ENCODE measurements at regions not wholly inside any gene's neighbourhood (a gene's known extent, or its start where the extent isn't known, plus 50 kb on each side); places are given as distances from the start of the nearest gene placed in this dataset.
"Not testable (repeated sequence)": the region's sequence is repeated elsewhere in the genome, so short reads cannot be mapped to it uniquely, and the experiment has no call there.

DNA sequence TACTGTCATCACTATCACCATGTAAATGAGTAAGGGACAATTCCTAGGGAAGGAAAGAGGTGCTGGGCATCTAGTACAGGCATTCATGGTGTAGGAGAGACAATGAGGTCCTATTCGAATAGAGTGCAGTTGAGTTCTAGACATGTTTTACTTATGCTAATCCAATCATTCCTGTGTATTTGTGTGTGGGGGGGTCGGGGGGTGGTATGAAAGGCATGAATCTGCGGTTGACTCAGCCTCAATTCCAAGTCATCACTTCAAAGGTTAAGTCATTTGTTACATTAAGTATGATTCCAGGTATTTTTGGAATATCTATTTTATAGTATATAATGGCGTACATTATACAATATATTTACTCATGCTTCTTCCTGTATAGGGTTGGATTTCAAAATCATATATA is 163.1 kb upstream of the GALNT15 start:
- Histone ChIP-seq H3K36me3 (no peaks in the 10 kb centered on the region), H3K4me3 (no peak overlapping the region), H3K4me1 (no peaks in the 10 kb centered on the region), H3K27me3 (no peaks in the 10 kb centered on the region), H3K9me3 (peaks cover 0 to 4% (median 4%) of the 10 kb centered on the region in 3 donors), H3K27ac (no peak overlapping the region)
- no peak for DNase-seq
- intact Hi-C loops (cut with DNase I; ENCODE audit: low total_unique reads), result no loop called here
- TF ChIP-seq, protein P1, sequence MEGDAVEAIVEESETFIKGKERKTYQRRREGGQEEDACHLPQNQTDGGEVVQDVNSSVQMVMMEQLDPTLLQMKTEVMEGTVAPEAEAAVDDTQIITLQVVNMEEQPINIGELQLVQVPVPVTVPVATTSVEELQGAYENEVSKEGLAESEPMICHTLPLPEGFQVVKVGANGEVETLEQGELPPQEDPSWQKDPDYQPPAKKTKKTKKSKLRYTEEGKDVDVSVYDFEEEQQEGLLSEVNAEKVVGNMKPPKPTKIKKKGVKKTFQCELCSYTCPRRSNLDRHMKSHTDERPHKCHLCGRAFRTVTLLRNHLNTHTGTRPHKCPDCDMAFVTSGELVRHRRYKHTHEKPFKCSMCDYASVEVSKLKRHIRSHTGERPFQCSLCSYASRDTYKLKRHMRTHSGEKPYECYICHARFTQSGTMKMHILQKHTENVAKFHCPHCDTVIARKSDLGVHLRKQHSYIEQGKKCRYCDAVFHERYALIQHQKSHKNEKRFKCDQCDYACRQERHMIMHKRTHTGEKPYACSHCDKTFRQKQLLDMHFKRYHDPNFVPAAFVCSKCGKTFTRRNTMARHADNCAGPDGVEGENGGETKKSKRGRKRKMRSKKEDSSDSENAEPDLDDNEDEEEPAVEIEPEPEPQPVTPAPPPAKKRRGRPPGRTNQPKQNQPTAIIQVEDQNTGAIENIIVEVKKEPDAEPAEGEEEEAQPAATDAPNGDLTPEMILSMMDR (IDR thresholded peaks at IDR 0.05), result no peak

- Histone ChIP-seq H3K36me3 (no peaks in the 10 kb centered on the region), H3K27ac (no peak overlapping the region), H3K4me1 (no peaks in the 10 kb centered on the region), H3K9me3 (peaks cover 0 to 4% (median 4%) of the 10 kb centered on the region in 3 donors), H3K4me3 (no peak overlapping the region), H3K27me3 (no peaks in the 10 kb centered on the region)
- DNase-seq, result no peak
- TF ChIP-seq, protein P1 (IDR thresholded peaks at IDR 0.05), result no peak
- intact Hi-C loops (cut with DNase I; ENCODE audit: low total_unique reads), result no loop called here
Measured at GRCh38 chr3:16012086-16012485, 162.4 kb upstream of the GALNT15 start.

DNA sequence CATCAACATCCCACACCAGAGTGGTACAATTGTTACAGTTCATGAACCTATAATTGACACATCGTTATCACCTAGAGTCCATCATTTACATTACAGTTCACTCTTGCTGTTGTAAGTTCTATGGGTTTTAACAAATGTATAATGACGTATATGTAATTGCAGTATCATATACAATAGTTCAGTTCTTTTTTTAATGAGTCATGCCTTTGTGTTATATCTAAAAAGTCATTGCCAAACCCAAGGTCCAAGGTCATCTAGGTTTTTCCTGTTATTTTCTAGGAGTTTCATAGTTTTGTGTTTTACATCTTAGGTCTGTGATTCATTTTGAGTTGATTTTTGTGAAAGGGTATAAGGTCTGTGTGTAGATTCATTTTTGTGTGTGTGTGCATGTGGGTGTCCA is 160.9 kb upstream of the GALNT15 start:
- intact Hi-C loops (cut with DNase I; ENCODE audit: low total_unique reads), result no loop called here
- no peaks in the 10 kb centered on the region for H3K4me1 ChIP-seq
- DNase-seq, result no peak
- H3K4me3 ChIP-seq, result no peak overlapping the region
- peaks cover 0 to 4% (median 0%) of the 10 kb centered on the region in 3 donors for H3K9me3 ChIP-seq
- no peaks in the 10 kb centered on the region for H3K27me3 ChIP-seq
- no peaks in the 10 kb centered on the region for H3K36me3 ChIP-seq
- H3K27ac ChIP-seq, result no peak overlapping the region
- TF ChIP-seq, protein P1 (IDR thresholded peaks at IDR 0.05), result no peak

- H3K4me1 ChIP-seq; H3K27ac ChIP-seq; H3K36me3 ChIP-seq; H3K9me3 ChIP-seq; intact Hi-C loops (cut with DNase I; ENCODE audit: low total_unique reads); H3K27me3 ChIP-seq; H3K4me3 ChIP-seq; DNase-seq: not testable (repeated sequence)
Measured at GRCh38 chr3:16021801-16022200, 152.7 kb upstream of the GALNT15 start.

GRCh38 chr3:16023881-16024280 is 150.6 kb upstream of the GALNT15 start:
- H3K27ac ChIP-seq; H3K4me3 ChIP-seq; H3K4me1 ChIP-seq; H3K9me3 ChIP-seq; intact Hi-C loops (cut with DNase I; ENCODE audit: low total_unique reads); H3K36me3 ChIP-seq; H3K27me3 ChIP-seq; DNase-seq: not testable (repeated sequence)

- H3K27ac ChIP-seq, result no peak overlapping the region
- TF ChIP-seq, protein P1 (IDR thresholded peaks at IDR 0.05), result no peak
- intact Hi-C loops (cut with DNase I; ENCODE audit: low total_unique reads), result no loop called here
Measured at GRCh38 chr3:16024548-16024947, 149.9 kb upstream of the GALNT15 start.

GRCh38 chr3:16026753-16027152 is 147.7 kb upstream of the GALNT15 start:
- Histone ChIP-seq H3K9me3 (no peaks in the 10 kb centered on the region), H3K27me3 (no peaks in the 10 kb centered on the region), H3K4me3 (no peak overlapping the region), H3K4me1 (no peaks in the 10 kb centered on the region), H3K36me3 (no peaks in the 10 kb centered on the region), H3K27ac (no peak overlapping the region)
- intact Hi-C loops (cut with DNase I; ENCODE audit: low total_unique reads), result no loop called here
- DNase-seq, result no peak
- TF ChIP-seq, protein P1 (IDR thresholded peaks at IDR 0.05), result no peak

More at GRCh38 chr3:16024548-16024947, 149.9 kb upstream of the GALNT15 start:
- no peaks in the 10 kb centered on the region for H3K36me3 ChIP-seq
- H3K27me3 ChIP-seq, result no peaks in the 10 kb centered on the region
- no peak overlapping the region for H3K4me3 ChIP-seq
- no peaks in the 10 kb centered on the region for H3K9me3 ChIP-seq
- no peaks in the 10 kb centered on the region for H3K4me1 ChIP-seq
- DNase-seq, result no peak
